Type B pancreatic cell (in vitro differentiated cells): ENCODE measurements at regions not wholly inside any gene's neighbourhood (a gene's known extent, or its start where the extent isn't known, plus 50 kb on each side); places are given as distances from the start of the nearest gene placed in this dataset.

Experiments used
- DNase-seq: peaks from one replicate; pipeline ENCODE4 v3.0.0; 2021; ENCODE audit warnings: mixed read lengths; ENCODE audit not compliant: unreplicated experiment; ENCODE audit errors: extremely low spot score
- H3K27ac Mint-ChIP-seq: 2 replicates; pipeline ENCODE4 v1.8.0; 2021; ENCODE audit warnings: mild to moderate bottlenecking, mixed read lengths
- H3K27me3 Mint-ChIP-seq: 2 replicates; pipeline ENCODE4 v1.8.0; 2021; ENCODE audit warnings: mixed read lengths
- H3K36me3 Mint-ChIP-seq: 2 replicates; pipeline ENCODE4 v1.8.0; 2021; ENCODE audit warnings: mixed read lengths
- H3K4me1 Mint-ChIP-seq: one replicate; pipeline ENCODE4 v1.8.0; 2021; ENCODE audit warnings: mixed read lengths; ENCODE audit not compliant: unreplicated experiment
- H3K4me3 Mint-ChIP-seq: 2 replicates; pipeline ENCODE4 v1.8.0; 2021; ENCODE audit warnings: mild to moderate bottlenecking, mixed read lengths
- H3K9me3 Mint-ChIP-seq: 2 replicates; pipeline ENCODE4 v1.8.0; 2021; ENCODE audit warnings: mixed read lengths
- CTCF ChIP-seq: fragments of 200-600 bp; sonication (generic); conservative IDR thresholded peaks from 2 replicates; pipeline ENCODE4 v1.5.0; 2021; ENCODE audit warnings: antibody characterized with exemption, mild to moderate bottlenecking

GRCh38 chr7:110591341-110591740 is 499.6 kb upstream of the LRRN3 start:
- TF ChIP-seq CTCF = no peak
- no peak for DNase-seq
- H3K4me3 Mint-ChIP-seq = no peak overlapping the region
- H3K4me1 Mint-ChIP-seq = no peaks in the 10 kb centered on the region
- no peaks in the 10 kb centered on the region for H3K27me3 Mint-ChIP-seq
- H3K9me3 Mint-ChIP-seq = peaks cover 6% of the 10 kb centered on the region
- H3K36me3 Mint-ChIP-seq = no peaks in the 10 kb centered on the region
- H3K27ac Mint-ChIP-seq = no peak overlapping the region

- Mint-ChIP-seq H3K27ac (no peak overlapping the region), H3K4me3 (no peak overlapping the region), H3K36me3 (no peaks in the 10 kb centered on the region), H3K27me3 (no peaks in the 10 kb centered on the region), H3K9me3 (peaks cover 6% of the 10 kb centered on the region), H3K4me1 (no peaks in the 10 kb centered on the region)
- TF ChIP-seq CTCF = no peak
- no peak for DNase-seq
Observed at GRCh38 chr7:110592557-110592956, 498.4 kb upstream of the LRRN3 start.

DNA sequence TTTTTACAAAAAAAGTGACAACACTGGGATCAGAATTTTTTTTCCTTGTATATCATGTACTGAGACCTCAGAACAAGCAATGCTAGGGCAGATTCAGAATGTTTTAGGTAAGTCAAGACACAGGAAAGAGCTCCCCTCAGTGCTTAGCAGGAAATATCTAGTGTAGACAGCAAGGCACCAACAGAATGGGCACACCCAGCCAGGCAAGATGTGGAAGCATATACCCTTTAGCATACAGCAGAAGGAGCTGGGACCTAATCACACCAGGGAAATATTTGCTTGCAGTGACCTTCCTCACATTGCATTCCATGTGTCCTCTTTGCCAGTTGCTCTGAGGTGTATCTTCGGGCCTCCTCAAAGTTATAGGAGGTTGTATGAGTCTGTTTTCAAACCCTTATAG is 497.6 kb upstream of the LRRN3 start:
- H3K27me3 Mint-ChIP-seq = no peaks in the 10 kb centered on the region
- H3K27ac Mint-ChIP-seq = no peak overlapping the region
- TF ChIP-seq CTCF = no peak
- no peaks in the 10 kb centered on the region for H3K4me1 Mint-ChIP-seq
- no peak overlapping the region for H3K4me3 Mint-ChIP-seq
- no peaks in the 10 kb centered on the region for H3K36me3 Mint-ChIP-seq
- DNase-seq = no peak
- peaks cover 6% of the 10 kb centered on the region for H3K9me3 Mint-ChIP-seq

DNA sequence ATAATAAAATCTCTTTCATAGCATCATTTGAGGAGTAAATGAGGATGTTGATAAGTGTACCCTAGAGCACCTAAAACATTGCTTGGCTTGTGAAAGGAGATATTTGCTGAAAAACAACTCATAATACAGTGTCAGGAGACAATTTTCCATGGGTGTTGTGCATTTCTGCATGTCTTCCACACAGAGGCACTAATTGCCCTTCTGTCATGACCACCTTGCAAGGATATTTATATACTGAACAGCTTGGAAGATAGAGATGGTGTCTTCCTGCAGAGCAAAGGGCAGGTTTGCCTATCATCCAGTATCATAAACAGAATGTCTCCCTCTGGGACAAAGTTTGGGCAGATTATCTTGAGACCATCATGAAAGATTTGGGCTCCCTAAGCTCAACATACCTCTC is 495.2 kb upstream of the LRRN3 start:
- Mint-ChIP-seq H3K4me1 (no peaks in the 10 kb centered on the region), H3K9me3 (peaks cover 6% of the 10 kb centered on the region), H3K4me3 (no peak overlapping the region), H3K27me3 (no peaks in the 10 kb centered on the region), H3K27ac (no peak overlapping the region), H3K36me3 (no peaks in the 10 kb centered on the region)
- no peak for TF ChIP-seq CTCF
- DNase-seq = no peak

DNA sequence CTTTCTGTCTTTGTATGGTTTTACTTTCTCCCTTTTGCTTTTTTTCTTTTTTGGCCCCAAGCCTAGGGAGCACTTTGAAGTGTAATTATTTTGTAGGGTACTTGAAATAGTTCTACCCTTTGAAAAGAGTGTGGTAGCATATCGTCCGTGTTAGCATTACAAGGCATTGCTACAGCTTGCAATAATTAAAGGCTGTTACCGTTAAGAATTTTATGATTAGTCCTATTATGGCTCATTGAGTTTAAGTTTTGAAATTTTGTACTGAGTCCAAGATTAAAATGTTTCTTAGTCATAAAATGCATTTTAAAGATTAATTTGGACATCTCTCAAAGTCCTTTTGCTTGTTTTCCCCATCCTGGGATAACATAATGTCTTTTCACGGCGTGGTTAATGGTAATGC is 490.0 kb upstream of the LRRN3 start:
- Mint-ChIP-seq H3K27ac (no peak overlapping the region), H3K27me3 (no peaks in the 10 kb centered on the region), H3K4me3 (no peak overlapping the region), H3K9me3 (no peaks in the 10 kb centered on the region), H3K4me1 (no peaks in the 10 kb centered on the region), H3K36me3 (no peaks in the 10 kb centered on the region)
- no peak for DNase-seq
- no peak for TF ChIP-seq CTCF

DNA sequence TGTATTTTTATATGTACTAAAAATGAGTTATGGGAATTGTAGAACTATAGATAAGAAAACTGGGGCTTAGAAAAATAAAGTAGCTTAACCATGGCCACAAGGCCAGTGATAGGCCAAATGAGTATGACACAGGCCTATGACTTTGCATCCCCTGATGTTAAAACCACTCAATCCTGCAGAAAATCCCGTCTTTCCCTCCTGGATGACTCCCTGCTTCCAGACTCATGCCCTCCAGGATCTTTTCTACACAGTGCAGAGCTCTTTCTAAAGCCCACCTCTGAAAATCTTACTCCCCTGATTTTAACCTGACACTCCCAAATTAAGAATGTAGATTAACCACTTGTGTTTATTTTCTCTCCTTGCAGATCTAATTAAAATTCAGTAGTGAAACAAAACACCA is 489.2 kb upstream of the LRRN3 start:
- TF ChIP-seq CTCF = no peak
- H3K4me3 Mint-ChIP-seq = no peak overlapping the region
- no peaks in the 10 kb centered on the region for H3K4me1 Mint-ChIP-seq
- H3K9me3 Mint-ChIP-seq = no peaks in the 10 kb centered on the region
- H3K27ac Mint-ChIP-seq = no peak overlapping the region
- no peak for DNase-seq
- H3K27me3 Mint-ChIP-seq = no peaks in the 10 kb centered on the region
- H3K36me3 Mint-ChIP-seq = no peaks in the 10 kb centered on the region
